Left lung (tissue), 4 donors: ENCODE measurements at regions not wholly inside any gene's neighbourhood (a gene's known extent, or its start where the extent isn't known, plus 50 kb on each side); places are given as distances from the start of the nearest gene placed in this dataset.

Source experiments
- ATAC-seq: fragments of 200-7000 bp; cut with Tn5 transposase; one replicate; pipeline ENCODE4 v1.9.1; 2020; ENCODE audit warnings: moderate library complexity
- DNase-seq, 4 donors: peaks; one replicate each; pipeline ENCODE4 v3.0.0-alpha.2; 2013 to 2020
- H3K27ac ChIP-seq, 2 donors: fragments of 200-600 bp; sonication (generic) in 1 of 2; one replicate each; pipeline versions ENCODE4 v1.5.0 to v1.8.0; 2020 to 2021
- H3K27me3 ChIP-seq, 2 donors: fragments of 200-600 bp; sonication (generic) in 1 of 2; one replicate each; pipeline versions ENCODE4 v1.5.0 to v1.8.0; 2020 to 2021
- H3K36me3 ChIP-seq, 2 donors: fragments of 200-600 bp; sonication (generic) in 1 of 2; one replicate each; pipeline versions ENCODE4 v1.5.0 to v1.8.0; 2020 to 2021
- H3K4me1 ChIP-seq, 2 donors: fragments of 200-600 bp; one replicate each; pipeline ENCODE4 v1.8.0; 2021
- H3K4me3 ChIP-seq, 2 donors: fragments of 200-600 bp; sonication (generic) in 1 of 2; one replicate each; pipeline versions ENCODE4 v1.5.0 to v1.8.0; 2020 to 2021; ENCODE audit warnings: mild to moderate bottlenecking in 1 of 2
- H3K9me3 ChIP-seq, 2 donors: fragments of 200-600 bp; sonication (generic) in 1 of 2; one replicate each; pipeline versions ENCODE4 v1.5.0 to v1.8.0; 2020 to 2021
- intact Hi-C, 2 donors: fragments of 100-400 bp; cut with DNase I; formaldehyde crosslinking; loops; one replicate each; pipeline versions ENCODE4 v1.11.2 to v1.14.2; 2022
- TF ChIP-seq, protein P1 (sequence below), 2 donors: fragments of 200-600 bp; sonication (generic) in 1 of 2; IDR thresholded peaks; one replicate each; pipeline versions ENCODE4 v1.5.0 to v1.8.0; 2021; ENCODE audit warnings: antibody characterized with exemption in 2 of 2
- donor health status: DM: no; HTN: yes; CAD: no.
- donor health status: DM: no; HTN: no; CAD: no.

DNA sequence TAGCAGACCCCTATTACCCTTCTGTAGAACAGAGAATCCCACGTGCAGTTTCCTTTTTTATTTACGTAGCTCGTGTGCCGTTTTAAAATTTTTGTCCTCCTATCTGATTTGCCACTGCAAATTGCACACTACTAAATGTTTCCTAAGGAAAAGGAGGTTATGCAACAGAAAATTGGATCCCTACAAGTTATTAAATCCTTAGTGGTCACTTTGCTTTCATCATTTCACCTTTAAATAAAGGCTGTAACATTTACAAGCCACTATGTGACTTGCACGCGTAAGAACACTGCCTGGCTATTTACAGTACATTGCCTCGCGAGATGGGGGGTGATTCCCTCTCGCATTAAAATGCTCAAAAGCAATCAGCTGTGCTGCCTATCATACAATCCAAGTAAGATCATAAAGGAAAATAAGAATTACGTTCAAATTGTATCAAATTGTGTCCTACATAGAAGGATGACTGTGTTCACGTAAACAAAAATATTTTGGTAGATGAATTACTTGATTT, 525.6 kb downstream of the SUCLA2 start:
- Histone ChIP-seq H3K9me3 (no peaks in the 10 kb centered on the region), H3K27me3 (no peaks in the 10 kb centered on the region), H3K4me1 (no peaks in the 10 kb centered on the region), H3K27ac (no peak overlapping the region), H3K36me3 (no peaks in the 10 kb centered on the region), H3K4me3 (no peak overlapping the region)
- ATAC-seq (no peak), DNase-seq (no peak)
- TF ChIP-seq, protein P1, sequence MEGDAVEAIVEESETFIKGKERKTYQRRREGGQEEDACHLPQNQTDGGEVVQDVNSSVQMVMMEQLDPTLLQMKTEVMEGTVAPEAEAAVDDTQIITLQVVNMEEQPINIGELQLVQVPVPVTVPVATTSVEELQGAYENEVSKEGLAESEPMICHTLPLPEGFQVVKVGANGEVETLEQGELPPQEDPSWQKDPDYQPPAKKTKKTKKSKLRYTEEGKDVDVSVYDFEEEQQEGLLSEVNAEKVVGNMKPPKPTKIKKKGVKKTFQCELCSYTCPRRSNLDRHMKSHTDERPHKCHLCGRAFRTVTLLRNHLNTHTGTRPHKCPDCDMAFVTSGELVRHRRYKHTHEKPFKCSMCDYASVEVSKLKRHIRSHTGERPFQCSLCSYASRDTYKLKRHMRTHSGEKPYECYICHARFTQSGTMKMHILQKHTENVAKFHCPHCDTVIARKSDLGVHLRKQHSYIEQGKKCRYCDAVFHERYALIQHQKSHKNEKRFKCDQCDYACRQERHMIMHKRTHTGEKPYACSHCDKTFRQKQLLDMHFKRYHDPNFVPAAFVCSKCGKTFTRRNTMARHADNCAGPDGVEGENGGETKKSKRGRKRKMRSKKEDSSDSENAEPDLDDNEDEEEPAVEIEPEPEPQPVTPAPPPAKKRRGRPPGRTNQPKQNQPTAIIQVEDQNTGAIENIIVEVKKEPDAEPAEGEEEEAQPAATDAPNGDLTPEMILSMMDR (IDR thresholded peaks at IDR 0.05) = no peak
- intact Hi-C loops = no loop called here

DNA sequence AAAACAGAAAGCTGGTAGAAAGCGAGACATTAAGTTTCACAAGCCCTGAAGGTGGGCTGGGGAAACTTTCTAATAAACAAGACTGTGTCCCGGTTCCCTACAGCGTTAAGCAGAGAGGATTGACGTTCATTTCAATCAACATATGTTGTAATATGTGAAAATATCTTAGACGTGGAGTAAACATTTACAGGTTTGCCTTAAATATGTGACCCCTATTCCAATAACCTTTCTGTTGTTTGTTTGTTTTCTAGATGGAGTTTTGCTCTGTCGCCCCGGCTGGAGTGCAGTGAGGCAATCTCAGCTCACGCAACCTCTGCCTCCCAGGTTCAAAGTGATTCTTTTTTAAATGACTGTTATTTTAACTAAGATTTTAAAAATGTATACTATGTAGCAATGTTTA, 526.2 kb downstream of the SUCLA2 start:
- intact Hi-C loops = no loop called here
- no peaks in the 10 kb centered on the region for H3K9me3 ChIP-seq
- DNase-seq = no peak
- no peak overlapping the region for H3K27ac ChIP-seq
- H3K4me1 ChIP-seq = no peaks in the 10 kb centered on the region
- no peaks in the 10 kb centered on the region for H3K27me3 ChIP-seq
- ATAC-seq = no peak
- H3K4me3 ChIP-seq = no peak overlapping the region
- no peaks in the 10 kb centered on the region for H3K36me3 ChIP-seq
- TF ChIP-seq, protein P1 (IDR thresholded peaks at IDR 0.05) = no peak

DNA sequence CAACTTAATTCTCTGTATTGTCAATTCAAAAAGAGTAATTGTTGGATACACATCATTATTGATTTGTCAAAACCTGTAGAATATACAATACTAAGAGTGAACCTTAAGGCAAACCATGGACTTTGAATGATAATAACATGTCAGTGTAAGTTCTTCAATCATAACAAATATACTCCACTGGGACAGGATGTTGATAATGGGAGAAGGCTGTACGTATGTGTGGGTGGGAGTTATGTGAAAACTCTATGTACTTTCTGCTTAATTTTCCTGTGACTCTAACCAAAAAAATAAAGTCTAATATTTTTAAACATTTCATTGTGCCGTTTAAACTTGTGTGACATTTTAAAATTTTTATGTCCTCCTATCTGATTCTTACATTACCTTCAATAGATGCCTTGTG, 526.7 kb downstream of the SUCLA2 start:
- H3K27me3 ChIP-seq = no peaks in the 10 kb centered on the region
- H3K9me3 ChIP-seq = no peaks in the 10 kb centered on the region
- intact Hi-C loops = no loop called here
- ATAC-seq = no peak
- H3K4me1 ChIP-seq = no peaks in the 10 kb centered on the region
- no peak overlapping the region for H3K27ac ChIP-seq
- no peak for DNase-seq
- TF ChIP-seq, protein P1 (IDR thresholded peaks at IDR 0.05) = no peak
- H3K36me3 ChIP-seq = no peaks in the 10 kb centered on the region
- no peak overlapping the region for H3K4me3 ChIP-seq

DNA sequence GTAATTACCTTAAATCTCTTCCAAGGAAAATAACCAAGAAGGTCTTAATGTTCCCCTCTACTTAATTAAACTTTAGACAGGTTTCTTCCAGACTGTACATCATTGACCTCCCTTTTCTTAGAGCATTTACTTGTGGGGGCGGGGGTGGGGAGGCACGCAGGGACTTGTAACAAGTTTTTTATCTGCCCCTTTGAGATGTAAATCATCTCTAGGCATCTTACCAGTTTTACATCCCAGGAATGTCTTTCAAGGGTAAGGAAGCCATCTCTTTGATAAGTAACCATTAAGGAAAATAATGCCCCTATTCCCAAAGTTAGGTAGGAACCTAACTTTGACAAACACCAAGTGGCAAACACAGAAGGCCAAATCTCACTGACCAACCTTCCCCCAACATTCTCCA, 528.6 kb downstream of the SUCLA2 start:
- Histone ChIP-seq H3K4me1 (no peaks in the 10 kb centered on the region), H3K9me3 (peaks cover 0 to 4% of the 10 kb centered on the region in 2 donors), H3K27ac (no peak overlapping the region), H3K36me3 (no peaks in the 10 kb centered on the region), H3K4me3 (no peak overlapping the region), H3K27me3 (no peaks in the 10 kb centered on the region)
- intact Hi-C loops = no loop called here
- ATAC-seq = no peak
- TF ChIP-seq, protein P1 (IDR thresholded peaks at IDR 0.05) = no peak
- DNase-seq = no peak

DNA sequence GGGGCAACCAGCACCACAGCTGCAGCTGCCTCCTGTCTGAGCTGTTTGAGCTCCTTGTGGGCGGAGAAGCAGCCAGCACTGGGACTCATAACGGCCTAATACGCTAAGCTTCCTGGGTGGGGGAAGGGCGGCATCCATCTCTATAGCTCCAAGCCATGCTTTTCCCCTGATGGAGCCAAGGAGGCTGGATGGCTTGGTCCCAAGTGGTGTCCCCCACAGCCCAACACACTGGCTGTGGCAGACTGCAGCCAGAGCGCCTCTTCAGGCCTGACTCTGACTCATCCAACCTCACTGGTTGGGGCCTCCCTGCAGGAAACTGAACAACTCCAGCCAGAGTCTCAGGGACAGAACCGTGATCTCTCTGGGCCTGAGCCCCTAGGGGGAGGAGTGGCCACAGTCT, 537.3 kb downstream of the SUCLA2 start:
- ATAC-seq = no peak
- TF ChIP-seq, protein P1 (IDR thresholded peaks at IDR 0.05) = no peak
- Histone ChIP-seq H3K9me3 (peaks cover 0 to 6% of the 10 kb centered on the region in 2 donors), H3K36me3 (no peaks in the 10 kb centered on the region), H3K27me3 (no peaks in the 10 kb centered on the region), H3K4me3 (no peak overlapping the region), H3K27ac (no peak overlapping the region), H3K4me1 (no peaks in the 10 kb centered on the region)
- intact Hi-C loops = no loop called here
- DNase-seq = peak in 1 of 4 donors; percentile 37
